IPS-11a (cell line): ENCODE measurements at regions not wholly inside any gene's neighbourhood (a gene's known extent, or its start where the extent isn't known, plus 50 kb on each side); places are given as distances from the start of the nearest gene placed in this dataset.

ENCODE experiments used
- H3K4me3 ChIP-seq: one replicate; pipeline ENCODE4 v1.5.1; 2013; ENCODE audit warnings: low read depth, low read length, control low read depth

GRCh38 chr5:61943713-61944112 lies 362.3 kb upstream of the KIF2A start:
- no peak overlapping the region for H3K4me3 ChIP-seq

- H3K4me3 ChIP-seq, result no peak overlapping the region
Measured at GRCh38 chr5:61948151-61948550, 357.9 kb upstream of the KIF2A start.

GRCh38 chr5:61949054-61949678 lies 356.8 kb upstream of the KIF2A start:
- H3K4me3 ChIP-seq, result no peak overlapping the region

- H3K4me3 ChIP-seq, result no peak overlapping the region
Measured at GRCh38 chr5:61949679-61950435, 356.1 kb upstream of the KIF2A start.

- no peak overlapping the region for H3K4me3 ChIP-seq
Measured at GRCh38 chr5:61951295-61951694, 354.7 kb upstream of the KIF2A start.

GRCh38 chr5:61953913-61954312 lies 352.1 kb upstream of the KIF2A start:
- no peak overlapping the region for H3K4me3 ChIP-seq

- no peak overlapping the region for H3K4me3 ChIP-seq
Measured at GRCh38 chr5:61964201-61964600, 341.8 kb upstream of the KIF2A start.

GRCh38 chr5:61965069-61965468 lies 340.9 kb upstream of the KIF2A start:
- H3K4me3 ChIP-seq, result no peak overlapping the region

GRCh38 chr5:61965490-61965889 lies 340.5 kb upstream of the KIF2A start:
- H3K4me3 ChIP-seq, result no peak overlapping the region

GRCh38 chr5:61966296-61966955 lies 339.6 kb upstream of the KIF2A start:
- no peak overlapping the region for H3K4me3 ChIP-seq

GRCh38 chr5:61966997-61967396 lies 339.0 kb upstream of the KIF2A start:
- H3K4me3 ChIP-seq, result no peak overlapping the region

- no peak overlapping the region for H3K4me3 ChIP-seq
Measured at GRCh38 chr5:61967681-61968080, 338.3 kb upstream of the KIF2A start.

- no peak overlapping the region for H3K4me3 ChIP-seq
Measured at GRCh38 chr5:61969347-61969746, 336.7 kb upstream of the KIF2A start.

GRCh38 chr5:61969755-61970154 lies 336.3 kb upstream of the KIF2A start:
- no peak overlapping the region for H3K4me3 ChIP-seq

- no peak overlapping the region for H3K4me3 ChIP-seq
Measured at GRCh38 chr5:61970218-61970617, 335.8 kb upstream of the KIF2A start.

GRCh38 chr5:61974680-61975079 lies 331.3 kb upstream of the KIF2A start:
- H3K4me3 ChIP-seq, result no peak overlapping the region

- H3K4me3 ChIP-seq, result no peak overlapping the region
Measured at GRCh38 chr5:61981886-61982285, 324.1 kb upstream of the KIF2A start.

- H3K4me3 ChIP-seq, result no peak overlapping the region
Measured at GRCh38 chr5:61991430-61991829, 314.6 kb upstream of the KIF2A start.

- H3K4me3 ChIP-seq, result no peak overlapping the region
Measured at GRCh38 chr5:61991866-61992265, 314.1 kb upstream of the KIF2A start.

- no peak overlapping the region for H3K4me3 ChIP-seq
Measured at GRCh38 chr5:61993295-61993927, 312.6 kb upstream of the KIF2A start.

- no peak overlapping the region for H3K4me3 ChIP-seq
Measured at GRCh38 chr5:61994171-61994570, 311.8 kb upstream of the KIF2A start.

GRCh38 chr5:61995486-61995885 lies 310.5 kb upstream of the KIF2A start:
- no peak overlapping the region for H3K4me3 ChIP-seq
